ENCODE measurements at regions not wholly inside any gene's neighbourhood (a gene's known extent, or its start where the extent isn't known, plus 50 kb on each side); places are given as distances from the start of the nearest gene placed in this dataset.
"Not testable (repeated sequence)": the region's sequence is repeated elsewhere in the genome, so short reads cannot be mapped to it uniquely, and the experiment has no call there.

DNA sequence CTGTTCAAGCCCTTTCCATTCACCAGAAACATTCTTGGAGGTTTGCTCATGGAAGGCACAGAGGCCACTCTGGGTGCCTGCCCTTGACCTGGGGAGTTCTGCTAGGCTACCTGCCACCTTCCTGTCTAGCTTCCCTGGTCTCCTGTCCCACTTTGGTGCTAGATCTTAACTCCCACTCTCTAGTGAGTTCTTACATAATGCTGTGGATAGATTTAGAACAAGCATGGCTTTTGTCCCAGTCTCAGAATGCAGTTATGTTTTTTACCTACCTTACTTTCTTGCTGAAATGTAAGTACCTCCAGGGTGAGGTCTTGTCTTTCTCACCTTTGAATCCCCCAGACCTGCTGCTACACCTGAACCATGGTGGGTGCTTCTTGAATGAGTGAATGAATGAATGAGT, 1252.3 kb downstream of the TYW1 start:
- no peak for DNase-seq
- Histone ChIP-seq H3K4me3 (replicated peaks in 1 of 3) (no peak overlapping the region), H3K36me3 (no peaks in the 10 kb centered on the region), H3K9me3 (no peaks in the 10 kb centered on the region), H3K27ac (no peak overlapping the region), H3K27me3 (no peaks in the 10 kb centered on the region), H3K4me1 (peaks cover 14 to 31% of the 10 kb centered on the region in 2 donors)
- intact Hi-C loops (cut with DNase I), result no loop called here
- TF ChIP-seq POLR2A (IDR thresholded peaks at IDR 0.05), result no peak
- no peak for TF ChIP-seq CTCF (IDR thresholded peaks at IDR 0.05)

DNA sequence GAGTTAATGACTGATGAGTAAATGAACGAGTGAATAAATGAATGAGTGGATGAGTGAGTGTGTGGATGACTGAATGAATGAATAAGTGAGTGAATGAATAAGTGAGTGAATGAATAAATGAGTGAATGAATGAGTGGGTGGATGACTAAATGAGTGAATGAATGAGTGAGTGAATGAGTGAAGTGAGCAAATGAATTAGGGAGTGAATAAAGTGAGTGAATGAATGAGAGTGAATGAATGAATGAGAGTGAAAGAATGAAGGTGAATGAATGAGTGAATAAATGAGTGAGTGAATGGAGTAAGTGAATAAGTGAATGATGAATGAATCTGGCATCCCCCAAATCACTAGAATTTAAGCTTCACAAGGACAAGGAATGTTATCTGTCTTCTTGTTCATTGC, 1253.0 kb downstream of the TYW1 start:
- H3K4me1 ChIP-seq, result peaks cover 14 to 31% of the 10 kb centered on the region in 2 donors
- H3K36me3 ChIP-seq, result no peaks in the 10 kb centered on the region
- intact Hi-C loops (cut with DNase I), result no loop called here
- no peaks in the 10 kb centered on the region for H3K27me3 ChIP-seq
- H3K27ac ChIP-seq, result no peak overlapping the region
- WGBS, 2 donors, result 96 to 99% methylated on average over 1 of the region's 1 CpG
- no peak for DNase-seq
- H3K9me3 ChIP-seq, result no peaks in the 10 kb centered on the region
- no peak for TF ChIP-seq CTCF (IDR thresholded peaks at IDR 0.05)
- H3K4me3 ChIP-seq (replicated peaks in 1 of 3), result no peak overlapping the region

DNA sequence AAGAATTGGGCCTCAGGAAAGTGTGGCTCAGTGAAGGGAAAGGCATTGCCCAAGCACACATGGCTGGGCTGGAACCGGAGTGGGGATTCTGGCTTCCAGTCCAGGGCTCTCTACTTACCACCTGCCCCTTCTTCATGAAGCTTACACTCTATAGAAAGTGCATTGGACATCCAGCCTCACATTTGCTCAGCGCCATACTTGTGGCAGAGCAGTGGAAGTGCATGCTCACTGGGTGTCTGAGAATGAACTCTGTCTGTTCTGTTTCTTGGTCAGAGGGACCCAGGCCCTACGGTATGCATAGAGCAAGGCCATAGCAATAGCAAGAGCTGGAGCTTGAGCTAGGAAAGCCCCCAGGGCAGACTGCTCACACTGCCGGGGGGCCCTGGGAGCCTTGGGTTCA, 1253.5 kb downstream of the TYW1 start:
- DNase-seq, result no peak
- H3K27ac ChIP-seq, result no peak overlapping the region
- intact Hi-C loops (cut with DNase I), result no loop called here
- H3K27me3 ChIP-seq, result no peaks in the 10 kb centered on the region
- TF ChIP-seq POLR2A (IDR thresholded peaks at IDR 0.05), result no peak
- no peak for TF ChIP-seq CTCF (IDR thresholded peaks at IDR 0.05)
- 88 to 99% methylated on average over 4 of the region's 4 CpGs for WGBS, 2 donors
- peaks cover 14 to 29% of the 10 kb centered on the region in 2 donors for H3K4me1 ChIP-seq
- H3K36me3 ChIP-seq, result no peaks in the 10 kb centered on the region
- no peaks in the 10 kb centered on the region for H3K9me3 ChIP-seq
- H3K4me3 ChIP-seq (replicated peaks in 1 of 3), result no peak overlapping the region

GRCh38 chr7:68254815-68255214, 1258.2 kb downstream of the TYW1 start:
- 98% methylated on average over 1 of the region's 1 CpG for WGBS, 2 donors
- DNase-seq; intact Hi-C loops (cut with DNase I); H3K27ac ChIP-seq; H3K36me3 ChIP-seq; H3K27me3 ChIP-seq; H3K4me1 ChIP-seq; H3K4me3 ChIP-seq (replicated peaks in 1 of 3); H3K9me3 ChIP-seq: not testable (repeated sequence)

DNA sequence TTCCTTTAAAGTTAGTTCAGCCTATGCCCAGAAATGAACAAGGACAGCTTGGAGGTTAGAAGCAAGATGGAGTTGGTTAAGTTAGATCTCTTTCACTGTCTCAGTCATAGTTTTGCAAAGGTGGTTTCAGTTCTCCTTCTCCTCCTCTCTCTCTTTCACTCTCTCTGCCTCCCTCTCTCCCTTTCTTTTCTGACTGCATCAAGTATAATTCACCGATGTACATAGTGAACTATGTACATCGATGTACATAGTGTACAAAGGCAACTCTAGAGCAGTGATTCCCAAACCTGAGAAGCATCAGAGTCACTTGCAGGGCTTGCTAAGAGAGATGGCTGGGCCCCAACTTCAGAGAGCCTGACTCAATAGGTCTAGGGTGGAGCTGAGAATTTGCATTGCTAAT, 1259.7 kb downstream of the TYW1 start:
- Histone ChIP-seq H3K9me3 (no peaks in the 10 kb centered on the region), H3K4me3 (replicated peaks in 1 of 3) (no peak overlapping the region), H3K36me3 (no peaks in the 10 kb centered on the region), H3K4me1 (peaks cover 0 to 3% of the 10 kb centered on the region in 2 donors), H3K27me3 (no peaks in the 10 kb centered on the region), H3K27ac (no peak overlapping the region)
- intact Hi-C loops (cut with DNase I), result no loop called here
- WGBS, 2 donors, result 91 to 93% methylated on average over 2 of the region's 2 CpGs
- TF ChIP-seq POLR2A (IDR thresholded peaks at IDR 0.05) (no peak), CTCF (IDR thresholded peaks at IDR 0.05) (no peak)
- no peak for DNase-seq

GRCh38 chr7:68258609-68259008, 1262.0 kb downstream of the TYW1 start:
- peak; percentile 32 to 35 for DNase-seq
- no peak for TF ChIP-seq POLR2A (IDR thresholded peaks at IDR 0.05)
- no peak for TF ChIP-seq CTCF (IDR thresholded peaks at IDR 0.05)
- H3K4me1 ChIP-seq, result peaks cover 0 to 3% of the 10 kb centered on the region in 2 donors
- no peaks in the 10 kb centered on the region for H3K36me3 ChIP-seq
- no peaks in the 10 kb centered on the region for H3K27me3 ChIP-seq
- 23 to 28% methylated on average over 8 of the region's 8 CpGs for WGBS, 2 donors
- no peak overlapping the region for H3K27ac ChIP-seq
- no peaks in the 10 kb centered on the region for H3K9me3 ChIP-seq
- intact Hi-C loops (cut with DNase I), result no loop called here
- H3K4me3 ChIP-seq (replicated peaks in 1 of 3), result no peak overlapping the region
